ENCODE measurements at regions not wholly inside any gene's neighbourhood (a gene's known extent, or its start where the extent isn't known, plus 50 kb on each side); places are given as distances from the start of the nearest gene placed in this dataset.

DNA sequence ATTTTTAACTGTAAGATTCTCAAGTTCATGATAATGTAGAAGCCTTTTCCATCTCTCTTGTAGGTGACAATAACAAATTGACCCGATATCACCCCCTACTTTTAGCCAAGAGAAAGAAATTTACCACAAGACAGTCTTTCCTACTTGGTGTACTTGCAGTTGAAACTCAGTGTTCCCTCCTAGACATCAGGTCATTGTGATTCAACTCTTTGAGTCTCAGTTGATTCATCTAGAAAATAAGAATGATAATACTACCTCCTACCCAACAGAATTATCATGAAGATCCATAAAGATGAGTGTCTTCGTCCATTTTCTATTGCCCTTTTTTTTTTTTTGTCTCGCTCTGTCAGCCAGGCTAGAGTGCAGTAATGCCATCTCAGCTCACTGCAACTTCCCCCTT, 51.3 kb upstream of the TRERF1 start:
- Histone ChIP-seq H3K9ac (ENCODE audit: low read depth, low read length, poor library complexity, severe bottlenecking) (no peak overlapping the region), H4K20me1 (ENCODE audit: insufficient read depth, low read length, poor library complexity, severe bottlenecking) (no peaks in the 10 kb centered on the region)
- TF ChIP-seq, protein P1, sequence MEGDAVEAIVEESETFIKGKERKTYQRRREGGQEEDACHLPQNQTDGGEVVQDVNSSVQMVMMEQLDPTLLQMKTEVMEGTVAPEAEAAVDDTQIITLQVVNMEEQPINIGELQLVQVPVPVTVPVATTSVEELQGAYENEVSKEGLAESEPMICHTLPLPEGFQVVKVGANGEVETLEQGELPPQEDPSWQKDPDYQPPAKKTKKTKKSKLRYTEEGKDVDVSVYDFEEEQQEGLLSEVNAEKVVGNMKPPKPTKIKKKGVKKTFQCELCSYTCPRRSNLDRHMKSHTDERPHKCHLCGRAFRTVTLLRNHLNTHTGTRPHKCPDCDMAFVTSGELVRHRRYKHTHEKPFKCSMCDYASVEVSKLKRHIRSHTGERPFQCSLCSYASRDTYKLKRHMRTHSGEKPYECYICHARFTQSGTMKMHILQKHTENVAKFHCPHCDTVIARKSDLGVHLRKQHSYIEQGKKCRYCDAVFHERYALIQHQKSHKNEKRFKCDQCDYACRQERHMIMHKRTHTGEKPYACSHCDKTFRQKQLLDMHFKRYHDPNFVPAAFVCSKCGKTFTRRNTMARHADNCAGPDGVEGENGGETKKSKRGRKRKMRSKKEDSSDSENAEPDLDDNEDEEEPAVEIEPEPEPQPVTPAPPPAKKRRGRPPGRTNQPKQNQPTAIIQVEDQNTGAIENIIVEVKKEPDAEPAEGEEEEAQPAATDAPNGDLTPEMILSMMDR (conservative IDR thresholded peaks at IDR 0.05; ENCODE audit: low read length): no peak
- no peak for TF ChIP-seq EZH2phosphoT487 (IDR thresholded peaks at IDR 0.05; ENCODE audit: borderline replicate concordance)

DNA sequence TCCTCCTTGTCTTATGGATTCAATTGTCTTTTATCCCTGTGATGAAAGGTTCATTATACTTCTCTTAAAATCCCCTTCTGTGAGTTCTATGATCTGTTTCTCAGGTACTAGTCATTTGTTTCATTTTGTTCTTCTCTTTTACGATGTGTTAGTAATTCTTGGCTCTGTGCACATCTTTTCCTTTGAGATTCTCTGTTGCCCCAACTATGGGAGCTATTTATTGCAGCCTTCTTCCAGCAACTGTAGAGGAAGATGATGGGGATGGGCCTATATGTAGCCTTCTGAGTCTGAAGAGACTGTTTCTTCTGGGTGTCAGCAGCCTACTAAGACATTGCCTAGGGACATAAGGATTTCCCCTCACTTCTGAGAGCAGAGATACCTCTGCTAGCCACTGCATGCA, 50.4 kb upstream of the TRERF1 start:
- Histone ChIP-seq H3K79me2 (ENCODE audit: insufficient read depth, low read length) (no peaks in the 10 kb centered on the region), H3K4me1 (ENCODE audit: insufficient read depth, low read length, poor library complexity, severe bottlenecking) (no peaks in the 10 kb centered on the region), H4K20me1 (ENCODE audit: insufficient read depth, low read length, poor library complexity, severe bottlenecking) (no peaks in the 10 kb centered on the region), H3K4me3 (ENCODE audit: low read length, poor library complexity, severe bottlenecking) (no peak overlapping the region), H3K4me2 (ENCODE audit: low read depth, low read length, poor library complexity, severe bottlenecking) (no peak overlapping the region), H3K27me3 (ENCODE audit: insufficient read depth, low read length, poor library complexity, severe bottlenecking) (no peaks in the 10 kb centered on the region), H3K9me3 (ENCODE audit: insufficient read depth, low read depth, low read length) (no peaks in the 10 kb centered on the region), H3K9ac (ENCODE audit: low read depth, low read length, poor library complexity, severe bottlenecking) (no peak overlapping the region), H3K36me3 (ENCODE audit: insufficient read depth, low read length) (no peaks in the 10 kb centered on the region), H3K9me2 (replicated peaks; ENCODE audit: low read depth, low read length) (no peaks in the 10 kb centered on the region), H2AFZ (ENCODE audit: low read length) (no peak overlapping the region), H3F3A (ENCODE audit: low read depth) (no peaks in the 10 kb centered on the region)
- TF ChIP-seq, protein P1 (conservative IDR thresholded peaks at IDR 0.05; ENCODE audit: low read length): no peak
- TF ChIP-seq EZH2phosphoT487 (IDR thresholded peaks at IDR 0.05; ENCODE audit: borderline replicate concordance): no peak

More for the DNA sequence above, 51.3 kb upstream of the TRERF1 start:
- no peak overlapping the region for H3K4me3 ChIP-seq (ENCODE audit: low read length, poor library complexity, severe bottlenecking)
- H3K9me3 ChIP-seq (ENCODE audit: insufficient read depth, low read depth, low read length): no peaks in the 10 kb centered on the region
- no peaks in the 10 kb centered on the region for H3K27me3 ChIP-seq (ENCODE audit: insufficient read depth, low read length, poor library complexity, severe bottlenecking)
- H3K9me2 ChIP-seq (replicated peaks; ENCODE audit: low read depth, low read length): no peaks in the 10 kb centered on the region
- no peak overlapping the region for H2AFZ ChIP-seq (ENCODE audit: low read length)
- H3K4me1 ChIP-seq (ENCODE audit: insufficient read depth, low read length, poor library complexity, severe bottlenecking): no peaks in the 10 kb centered on the region
- H3K4me2 ChIP-seq (ENCODE audit: low read depth, low read length, poor library complexity, severe bottlenecking): no peak overlapping the region
- no peaks in the 10 kb centered on the region for H3K79me2 ChIP-seq (ENCODE audit: insufficient read depth, low read length)
- no peaks in the 10 kb centered on the region for H3F3A ChIP-seq (ENCODE audit: low read depth)
- no peaks in the 10 kb centered on the region for H3K36me3 ChIP-seq (ENCODE audit: insufficient read depth, low read length)
